ENCODE measurements at regions not wholly inside any gene's neighbourhood (a gene's known extent, or its start where the extent isn't known, plus 50 kb on each side); places are given as distances from the start of the nearest gene placed in this dataset.

- TF ChIP-seq POLR2AphosphoS5 (IDR thresholded peaks at IDR 0.05; ENCODE audit: low read depth) (no peak), CTCF (IDR thresholded peaks at IDR 0.05; ENCODE audit: insufficient read depth, low read length) (no peak), GABPA (IDR thresholded peaks at IDR 0.05; ENCODE audit: low read depth) (no peak), SPI1 (IDR thresholded peaks at IDR 0.05; ENCODE audit: borderline replicate concordance, low read depth) (no peak), REST (IDR thresholded peaks at IDR 0.05; ENCODE audit: insufficient replicate concordance, low read depth) (no peak)
These were observed 268.0 kb downstream of the CYP26B1 start for GRCh38 chr2:71879509-71880184.

Data from HL-60 (cell line).